Neuronal stem cell (in vitro differentiated cells): ENCODE measurements at regions not wholly inside any gene's neighbourhood (a gene's known extent, or its start where the extent isn't known, plus 50 kb on each side); places are given as distances from the start of the nearest gene placed in this dataset.

ENCODE experiments used
- DNase-seq: peaks from one replicate; pipeline ENCODE4 v3.0.0-alpha.2; 2013; ENCODE audit warnings: low spot score
- H2AFZ ChIP-seq: one replicate; pipeline ENCODE4 v1.6.1; 2013; ENCODE audit warnings: mild to moderate bottlenecking, low read length, inconsistent platforms
- H2AK5ac ChIP-seq: 2 replicates; pipeline ENCODE4 v1.6.1; 2013; ENCODE audit warnings: low read depth, mild to moderate bottlenecking, inconsistent platforms, low read length, moderate library complexity, mixed read lengths
- H2BK120ac ChIP-seq: 2 replicates; pipeline ENCODE4 v1.6.1; 2013; ENCODE audit warnings: low read depth, mild to moderate bottlenecking, inconsistent platforms, low read length, moderate library complexity, mixed read lengths
- H2BK12ac ChIP-seq: one replicate; pipeline ENCODE4 v1.6.1; 2013; ENCODE audit warnings: low read length, inconsistent platforms
- H2BK15ac ChIP-seq: 2 replicates; pipeline ENCODE4 v1.6.1; 2013; ENCODE audit warnings: mild to moderate bottlenecking, low read length, inconsistent platforms, mixed read lengths
- H2BK5ac ChIP-seq: one replicate; pipeline ENCODE4 v1.6.1; 2013; ENCODE audit warnings: inconsistent platforms, mild to moderate bottlenecking, low read length, moderate library complexity
- H3K14ac ChIP-seq: one replicate; pipeline ENCODE4 v1.6.1; 2013; ENCODE audit warnings: low read length, inconsistent platforms
- H3K18ac ChIP-seq: 2 replicates; pipeline ENCODE4 v1.6.1; 2013; ENCODE audit warnings: low read length, inconsistent platforms
- H3K23ac ChIP-seq: 2 replicates; pipeline ENCODE4 v1.6.1; 2013; ENCODE audit warnings: low read depth, mild to moderate bottlenecking, mixed read lengths, low read length, inconsistent platforms; ENCODE audit not compliant: poor library complexity
- H3K27ac ChIP-seq: replicated peaks from 3 replicates; pipeline ENCODE4 v1.5.1; 2013; ENCODE audit warnings: low read length, inconsistent platforms
- H3K27me3 ChIP-seq, 3 experiments: 2 replicates each; pipeline ENCODE4 v1.6.1; 2013; ENCODE audit warnings: low read length in 3 of 3, mild to moderate bottlenecking in 2 of 3, inconsistent platforms in 1 of 3, low read depth in 1 of 3, mixed read lengths in 1 of 3, moderate library complexity in 1 of 3; ENCODE audit not compliant: control insufficient read depth in 3 of 3, insufficient read depth in 3 of 3
- H3K36me3 ChIP-seq, 2 donors: replicated peaks in 1 of 2; 2 replicates each; pipeline ENCODE4 v1.6.1; 2013; ENCODE audit warnings: low read length in 2 of 2; ENCODE audit not compliant: control insufficient read depth in 2 of 2, insufficient read depth in 2 of 2
- H3K4ac ChIP-seq: 2 replicates; pipeline ENCODE4 v1.6.1; 2013; ENCODE audit warnings: inconsistent platforms, mild to moderate bottlenecking, low read length, moderate library complexity
- H3K4me1 ChIP-seq, 2 donors: 1 replicate in 1 of 2; 2 replicates in 1 of 2; pipeline ENCODE4 v1.6.1; 2013; ENCODE audit warnings: low read length in 2 of 2, low read depth in 1 of 2; ENCODE audit not compliant: control insufficient read depth in 2 of 2, insufficient read depth in 1 of 2
- H3K4me2 ChIP-seq: one replicate; pipeline ENCODE4 v1.6.1; 2013; ENCODE audit warnings: mild to moderate bottlenecking, low read length, inconsistent platforms; ENCODE audit not compliant: insufficient read depth, poor library complexity, severe bottlenecking
- H3K4me3 ChIP-seq, 2 donors: 2 replicates each; pipeline ENCODE4 v1.5.1; 2013; ENCODE audit warnings: low read length in 2 of 2, mild to moderate bottlenecking in 2 of 2, inconsistent platforms in 1 of 2, moderate library complexity in 1 of 2
- H3K79me1 ChIP-seq: one replicate; pipeline ENCODE4 v1.6.1; 2013; ENCODE audit warnings: low read depth, mild to moderate bottlenecking, inconsistent platforms, low read length, moderate library complexity
- H3K9ac ChIP-seq: one replicate; pipeline ENCODE4 v1.6.1; 2013; ENCODE audit warnings: mild to moderate bottlenecking, low read depth, low read length, inconsistent platforms; ENCODE audit not compliant: poor library complexity
- H3K9me3 ChIP-seq, 2 donors: replicated peaks in 1 of 2; 2 replicates each; pipeline versions ENCODE3 to v1.6.1; 2013; ENCODE audit warnings: low read length in 2 of 2, mild to moderate bottlenecking in 2 of 2, inconsistent platforms in 1 of 2, low read depth in 1 of 2, mixed read lengths in 1 of 2, moderate library complexity in 1 of 2; ENCODE audit not compliant: control insufficient read depth in 2 of 2, insufficient read depth in 1 of 2
- H4K8ac ChIP-seq: one replicate; pipeline ENCODE4 v1.6.1; 2013; ENCODE audit warnings: low read depth, mild to moderate bottlenecking, inconsistent platforms, low read length, moderate library complexity
- H4K91ac ChIP-seq: one replicate; pipeline ENCODE4 v1.6.1; 2013; ENCODE audit warnings: low read length, low read depth, mild to moderate bottlenecking, inconsistent platforms; ENCODE audit not compliant: poor library complexity
- WGBS, 2 donors: extraction: QIAGEN DNeasy Blood & Tissue Kit; methylation state at CpG; one replicate each; pipeline ENCODE4 v1.1.7; 2013; ENCODE audit warnings: missing lambda C conversion rate in 2 of 2, mixed read lengths in 1 of 2; ENCODE audit not compliant: insufficient read length in 2 of 2, insufficient replicate concordance in 1 of 2; ENCODE audit errors: extremely low coverage in 2 of 2; 5-methylcytosine and 5-hydroxymethylcytosine counted together

- Histone ChIP-seq H3K79me1 (no peaks in the 10 kb centered on the region), H3K27me3 (no peaks in the 10 kb centered on the region), H3K23ac (no peak overlapping the region), H2BK15ac (no peak overlapping the region), H2AK5ac (no peak overlapping the region), H3K27ac (no peak overlapping the region), H2BK120ac (no peak overlapping the region), H4K8ac (no peak overlapping the region), H3K4me2 (no peak overlapping the region), H2BK5ac (no peak overlapping the region), H3K18ac (no peak overlapping the region), H2BK12ac (no peak overlapping the region), H4K91ac (no peak overlapping the region), H2AFZ (no peak overlapping the region), H3K4me3 (no peak overlapping the region), H3K4ac (no peak overlapping the region), H3K4me1 (no peaks in the 10 kb centered on the region), H3K9me3 (no peaks in the 10 kb centered on the region), H3K14ac (no peak overlapping the region), H3K9ac (no peak overlapping the region), H3K36me3 (no peaks in the 10 kb centered on the region)
- WGBS, 2 donors = no CpG with 5 or more reads among the region's 1 CpG
- DNase-seq = no peak
These were observed 611.6 kb upstream of the VRK2 start for GRCh38 chr2:57434972-57435371.

DNA sequence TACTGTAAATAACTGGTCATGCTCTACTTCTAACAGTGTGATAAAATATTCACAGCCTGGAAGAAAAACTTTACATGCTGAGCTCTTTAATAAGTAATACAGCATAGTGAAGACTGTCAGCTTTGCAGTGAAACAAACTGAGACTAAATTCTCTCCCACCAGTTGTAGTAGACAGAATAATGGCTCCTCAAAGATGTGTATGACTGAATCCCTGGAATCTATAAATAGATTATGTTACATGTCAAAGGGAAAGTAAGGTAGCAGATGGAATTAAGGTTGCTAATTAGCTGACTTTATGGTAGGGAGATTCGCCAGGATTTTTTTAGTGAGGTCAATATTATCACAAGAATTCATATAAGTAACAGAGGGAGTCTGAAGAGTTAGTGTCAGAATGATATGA is 609.5 kb upstream of the VRK2 start:
- H3K27ac ChIP-seq = no peak overlapping the region
- no peak overlapping the region for H3K4ac ChIP-seq
- no peak overlapping the region for H3K14ac ChIP-seq
- H2BK12ac ChIP-seq = no peak overlapping the region
- no peak overlapping the region for H3K23ac ChIP-seq
- no peaks in the 10 kb centered on the region for H3K9me3 ChIP-seq
- no peak overlapping the region for H4K91ac ChIP-seq
- H2BK120ac ChIP-seq = no peak overlapping the region
- H2BK5ac ChIP-seq = no peak overlapping the region
- H4K8ac ChIP-seq = no peak overlapping the region
- H3K4me3 ChIP-seq = no peak overlapping the region
- WGBS, 2 donors = no CpG with 5 or more reads among the region's 1 CpG
- H3K4me2 ChIP-seq = no peak overlapping the region
- no peak overlapping the region for H2BK15ac ChIP-seq
- no peaks in the 10 kb centered on the region for H3K27me3 ChIP-seq
- H3K79me1 ChIP-seq = no peaks in the 10 kb centered on the region
- no peak for DNase-seq
- no peak overlapping the region for H2AK5ac ChIP-seq
- H3K18ac ChIP-seq = no peak overlapping the region
- H2AFZ ChIP-seq = no peak overlapping the region
- H3K4me1 ChIP-seq = no peaks in the 10 kb centered on the region
- H3K36me3 ChIP-seq = no peaks in the 10 kb centered on the region
- no peak overlapping the region for H3K9ac ChIP-seq

DNA sequence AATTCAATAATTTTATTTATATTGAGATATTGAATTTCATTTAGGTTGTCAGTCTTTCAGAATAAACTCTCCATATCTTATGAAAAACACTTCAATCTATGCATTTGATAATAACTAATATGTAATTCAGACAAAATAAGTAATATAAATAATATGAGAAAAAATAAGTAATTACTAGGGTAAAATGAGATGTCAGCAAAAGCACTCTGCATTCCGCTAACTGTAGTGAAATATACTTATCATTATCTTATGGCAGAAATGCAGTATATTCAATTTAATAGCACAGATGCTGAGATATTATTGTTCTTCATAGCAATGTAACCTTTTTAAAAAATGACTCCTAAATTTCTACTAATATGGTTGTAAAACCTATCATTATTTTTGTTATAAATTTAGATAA is 606.2 kb upstream of the VRK2 start:
- no peaks in the 10 kb centered on the region for H3K4me1 ChIP-seq

GRCh38 chr2:57443086-57443485 is 603.5 kb upstream of the VRK2 start:
- Histone ChIP-seq H3K79me1 (no peaks in the 10 kb centered on the region), H3K4me3 (no peak overlapping the region), H3K4ac (no peak overlapping the region), H3K36me3 (no peaks in the 10 kb centered on the region), H2BK120ac (no peak overlapping the region), H3K4me1 (no peaks in the 10 kb centered on the region), H3K18ac (no peak overlapping the region), H3K9me3 (no peaks in the 10 kb centered on the region), H3K27ac (no peak overlapping the region), H4K8ac (no peak overlapping the region), H2AK5ac (no peak overlapping the region), H4K91ac (no peak overlapping the region), H2BK5ac (no peak overlapping the region), H3K27me3 (no peaks in the 10 kb centered on the region), H2BK15ac (no peak overlapping the region), H2AFZ (no peak overlapping the region), H3K14ac (no peak overlapping the region), H3K4me2 (no peak overlapping the region), H3K9ac (no peak overlapping the region), H3K23ac (no peak overlapping the region), H2BK12ac (no peak overlapping the region)
- no CpG with 5 or more reads among the region's 2 CpGs for WGBS, 2 donors
- DNase-seq = no peak

More for the DNA sequence above, 606.2 kb upstream of the VRK2 start:
- no peaks in the 10 kb centered on the region for H3K79me1 ChIP-seq
- H3K4ac ChIP-seq = no peak overlapping the region
- H3K27ac ChIP-seq = no peak overlapping the region
- no peak overlapping the region for H3K4me2 ChIP-seq
- no peak overlapping the region for H2BK12ac ChIP-seq
- no peak overlapping the region for H2AFZ ChIP-seq
- no peaks in the 10 kb centered on the region for H3K36me3 ChIP-seq
- no peaks in the 10 kb centered on the region for H3K27me3 ChIP-seq
- no peak overlapping the region for H2BK15ac ChIP-seq
- H4K8ac ChIP-seq = no peak overlapping the region
- no peak overlapping the region for H3K18ac ChIP-seq
- H2BK5ac ChIP-seq = no peak overlapping the region
- H2AK5ac ChIP-seq = no peak overlapping the region
- H3K9ac ChIP-seq = no peak overlapping the region
- no peak overlapping the region for H3K23ac ChIP-seq
- H4K91ac ChIP-seq = no peak overlapping the region
- H3K14ac ChIP-seq = no peak overlapping the region
- no peak overlapping the region for H2BK120ac ChIP-seq
- no CpG with 5 or more reads among the region's 1 CpG for WGBS, 2 donors
- H3K4me3 ChIP-seq = no peak overlapping the region
- no peaks in the 10 kb centered on the region for H3K9me3 ChIP-seq
- no peak for DNase-seq
